Right hindlimb (tissue), 1 donor: ENCODE measurements at regions not wholly inside any gene's neighbourhood (a gene's known extent, or its start where the extent isn't known, plus 50 kb on each side); places are given as distances from the start of the nearest gene placed in this dataset.
"Not testable (repeated sequence)": the region's sequence is repeated elsewhere in the genome, so short reads cannot be mapped to it uniquely, and the experiment has no call there.

Experiments used
- DNase-seq: peaks from one replicate; pipeline ENCODE4 v3.0.0-alpha.2; 2018

DNA sequence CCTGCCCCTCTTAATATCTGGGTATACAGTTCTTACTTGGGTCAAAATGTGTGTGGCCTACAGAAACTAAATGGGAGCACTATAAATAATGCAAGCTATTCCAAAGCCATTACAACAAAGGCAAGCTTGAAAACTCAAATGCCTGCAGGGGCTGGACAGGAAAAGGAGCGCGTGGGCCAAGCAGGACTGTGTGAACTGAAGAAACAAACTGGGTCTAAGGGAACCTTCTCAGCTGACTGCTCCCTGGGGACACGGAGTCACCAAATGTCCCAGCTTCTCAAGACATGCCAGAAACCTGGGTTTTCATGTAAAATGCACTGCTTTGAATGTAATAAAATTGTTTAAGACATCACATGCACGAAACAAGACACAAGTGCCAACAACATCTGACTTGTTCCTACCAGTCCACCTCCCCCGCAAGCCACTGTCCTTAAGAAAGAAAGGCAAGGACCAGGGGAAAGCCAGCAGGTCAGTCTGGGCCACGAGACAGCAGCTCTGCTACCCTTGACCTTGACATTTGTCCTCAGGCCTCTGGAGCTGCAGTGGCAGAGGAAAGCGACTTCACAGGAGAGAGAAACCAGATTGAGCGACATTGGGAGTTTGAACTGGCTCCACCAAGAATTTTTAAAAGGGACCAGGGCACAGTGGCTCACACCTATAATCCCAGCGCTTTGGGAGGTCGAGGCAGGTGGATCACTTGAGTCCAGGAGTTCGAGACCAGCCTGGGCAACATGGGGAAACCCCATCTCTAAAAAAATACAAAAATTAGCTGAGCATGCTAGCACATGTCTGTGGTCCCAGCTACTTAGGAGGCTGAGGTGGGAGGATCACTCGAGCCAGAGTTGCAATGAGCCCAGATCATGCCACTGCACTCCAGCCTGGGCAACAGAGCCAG is 89.7 kb upstream of the SH3BP4 start:
- DNase-seq, result peak; percentile 41

DNA sequence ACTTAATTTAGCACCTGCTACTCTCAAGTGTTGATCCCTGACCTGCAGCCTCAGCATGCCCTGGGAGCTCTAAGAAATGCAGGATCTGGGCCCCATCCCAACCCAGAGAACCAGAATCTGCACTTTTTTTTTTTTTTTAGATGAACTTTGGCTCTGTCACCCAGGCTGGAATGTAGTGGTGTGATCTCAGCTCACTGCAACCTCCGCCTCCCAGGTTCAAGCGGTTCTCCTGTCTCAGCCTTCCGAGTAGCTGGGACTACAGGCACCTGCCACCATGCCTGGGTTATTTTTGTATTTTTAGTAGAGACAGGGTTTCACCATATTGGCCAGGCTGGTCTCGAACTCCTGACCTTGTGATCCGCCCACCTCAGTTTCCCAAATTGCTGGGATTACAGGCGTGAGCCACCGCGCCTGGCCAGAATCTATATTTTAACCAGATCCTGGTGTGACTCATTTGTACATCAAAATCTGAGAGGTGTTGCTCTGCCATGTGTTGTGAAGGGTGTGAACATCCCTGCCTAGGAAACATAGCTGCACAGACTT is 92.4 kb upstream of the SH3BP4 start:
- DNase-seq, result not testable (repeated sequence)

DNA sequence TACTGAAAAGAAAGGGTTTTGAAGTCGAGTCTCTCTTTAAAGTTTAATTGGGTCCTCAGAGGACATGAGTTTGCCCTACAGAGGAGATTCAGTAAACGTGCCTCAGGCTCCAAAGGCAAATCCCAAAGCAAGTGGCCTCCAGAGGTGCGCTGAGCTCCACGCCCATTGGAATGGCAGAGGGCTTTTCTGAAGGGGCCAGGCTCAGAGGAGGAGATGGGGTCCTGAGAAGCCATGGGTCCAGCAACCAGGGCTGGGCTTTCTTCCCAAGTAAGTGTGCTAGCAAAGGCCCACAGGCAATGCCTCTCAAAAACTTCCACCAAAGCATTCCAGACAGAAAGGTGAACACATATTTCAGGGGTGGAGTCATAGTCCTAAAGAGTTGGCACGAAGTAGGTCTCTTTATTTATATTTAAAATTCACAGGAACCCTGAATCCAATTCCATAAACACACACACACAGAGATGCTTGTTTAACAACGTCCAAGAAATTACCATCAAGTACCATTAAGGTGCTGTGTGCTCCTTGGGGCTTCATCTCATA is 93.0 kb upstream of the SH3BP4 start:
- DNase-seq, result no peak

DNA sequence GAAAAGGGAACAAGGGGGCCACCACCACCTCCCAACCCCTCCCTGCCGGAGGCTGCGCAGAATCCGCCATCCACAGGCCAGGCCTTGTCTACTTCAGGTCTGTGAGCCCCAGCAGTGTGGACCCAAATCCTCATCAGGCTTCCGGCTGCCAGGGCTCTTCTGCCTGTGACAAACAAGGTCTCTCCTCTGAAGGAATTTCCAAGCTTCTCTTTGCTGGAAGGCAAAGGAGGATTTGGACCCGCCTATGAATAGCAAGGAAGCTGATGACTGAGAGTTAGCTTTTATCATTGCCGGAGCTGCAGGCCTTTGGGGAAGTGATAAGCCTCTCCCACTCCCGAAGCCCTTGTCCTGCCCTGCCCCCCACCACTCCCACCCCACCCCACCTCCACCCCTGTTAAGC is 93.7 kb upstream of the SH3BP4 start:
- no peak for DNase-seq

DNA sequence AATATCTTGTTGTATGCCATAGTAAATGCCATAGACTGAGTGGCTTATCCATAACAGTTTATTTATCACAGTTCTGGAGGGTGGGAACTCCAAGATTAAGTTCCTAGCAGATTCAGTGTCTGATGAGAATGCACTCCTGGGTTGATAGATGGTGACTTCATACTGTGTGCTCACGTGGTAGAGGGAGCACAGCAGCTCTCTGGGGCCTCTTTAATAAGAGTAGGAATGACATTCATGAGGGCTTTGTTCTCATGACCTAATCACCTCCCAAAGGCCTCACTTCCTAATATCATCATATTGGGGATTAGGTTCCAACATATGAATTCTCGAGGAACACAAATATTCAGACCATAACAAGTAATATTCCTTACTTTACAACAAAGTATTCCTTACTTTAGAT is 98.1 kb upstream of the SH3BP4 start:
- DNase-seq, result no peak

DNA sequence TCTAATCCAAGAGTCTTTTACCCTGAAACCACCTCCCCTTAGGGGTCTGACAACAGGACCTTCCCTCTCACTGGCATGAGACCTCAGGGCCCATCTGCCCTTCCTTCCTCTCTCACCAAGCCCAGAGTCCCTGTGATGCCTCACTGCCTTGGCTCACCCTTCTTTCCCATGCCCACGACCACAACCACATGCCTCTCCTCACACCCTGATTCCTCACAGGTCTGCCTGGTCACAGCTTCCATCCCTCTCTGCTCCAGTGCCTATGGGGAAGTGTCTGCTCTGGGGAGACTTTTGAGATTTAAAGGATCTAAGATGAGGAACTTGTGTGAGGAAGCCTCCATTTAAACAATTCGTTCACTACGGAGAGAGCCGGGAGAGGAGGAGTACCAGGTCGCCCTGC is 98.9 kb upstream of the SH3BP4 start:
- no peak for DNase-seq

DNA sequence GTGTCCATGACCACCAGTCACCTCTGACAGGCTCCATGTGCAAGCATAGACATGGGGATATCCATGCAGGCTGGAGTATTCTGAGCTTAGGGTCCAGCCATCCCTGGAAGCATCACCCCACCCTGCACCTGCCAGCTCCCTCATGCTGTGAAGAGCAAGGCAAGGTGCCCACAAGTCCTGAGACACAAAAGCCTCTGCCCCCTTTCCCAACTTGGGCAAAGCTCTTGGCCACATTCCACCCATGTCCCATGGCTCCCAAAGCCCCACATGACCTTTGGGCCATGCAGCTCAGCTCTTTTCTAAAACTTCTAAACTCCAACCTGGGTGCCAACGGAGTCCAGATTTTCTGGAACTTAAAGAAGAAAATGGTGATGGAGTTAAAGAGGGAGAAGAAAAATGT is 99.8 kb upstream of the SH3BP4 start:
- no peak for DNase-seq

DNA sequence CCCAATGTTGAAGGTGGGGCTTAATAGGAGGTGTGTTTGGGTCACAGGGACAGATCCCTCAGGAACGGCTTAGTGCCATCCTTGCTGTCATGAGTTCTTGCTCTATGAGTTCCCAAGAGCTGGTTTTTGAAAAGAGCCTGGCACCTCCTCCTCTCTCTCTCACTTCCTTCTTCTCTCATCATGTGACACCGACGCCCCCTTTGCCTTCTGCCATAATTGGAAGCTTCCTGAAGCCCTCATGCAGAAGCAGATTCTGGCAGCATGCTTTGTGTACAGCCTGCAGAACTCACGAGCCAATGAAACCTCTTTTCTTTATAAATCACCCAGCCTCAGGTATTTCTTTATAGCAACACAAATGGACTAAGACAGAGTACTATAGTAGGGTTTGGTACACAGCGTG is 100.4 kb upstream of the SH3BP4 start:
- DNase-seq, result no peak

DNA sequence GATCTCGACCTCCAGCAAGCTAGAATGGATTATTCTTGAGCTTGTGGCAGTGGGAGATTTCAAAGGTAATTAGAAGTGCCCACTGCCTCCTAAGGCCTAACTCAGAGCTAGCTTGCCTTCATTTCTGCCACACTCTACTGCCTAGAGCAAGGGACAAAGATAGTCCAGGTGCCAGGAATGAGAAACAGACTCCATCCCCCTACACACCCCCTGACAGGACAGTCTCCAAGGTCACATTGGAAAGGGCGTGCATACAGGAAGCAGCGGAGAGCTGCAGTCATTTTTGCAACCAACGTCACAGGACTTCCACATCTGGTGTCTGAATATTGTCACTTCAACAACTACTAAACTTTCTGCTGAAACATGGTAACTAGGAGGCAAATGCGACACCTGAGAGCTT is 101.0 kb upstream of the SH3BP4 start:
- DNase-seq, result no peak

DNA sequence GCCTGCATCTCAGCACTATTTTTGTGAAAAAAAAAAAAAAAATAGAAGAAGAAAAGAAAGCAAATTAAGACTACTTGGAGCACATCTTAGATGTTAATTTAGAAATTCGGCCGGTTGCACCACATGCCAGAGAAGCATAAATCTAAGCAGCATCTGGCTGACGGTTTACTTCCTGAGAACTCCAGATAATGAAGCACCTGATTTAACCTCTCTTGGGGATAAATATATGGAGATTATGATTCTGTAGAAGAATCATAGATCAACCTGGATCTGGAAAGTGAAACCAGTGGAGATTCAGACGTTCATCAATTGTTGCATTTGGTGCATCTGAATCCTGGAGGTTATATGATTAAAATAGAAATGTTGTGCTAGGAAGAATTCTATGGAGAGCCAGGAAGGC is 102.1 kb upstream of the SH3BP4 start:
- no peak for DNase-seq

DNA sequence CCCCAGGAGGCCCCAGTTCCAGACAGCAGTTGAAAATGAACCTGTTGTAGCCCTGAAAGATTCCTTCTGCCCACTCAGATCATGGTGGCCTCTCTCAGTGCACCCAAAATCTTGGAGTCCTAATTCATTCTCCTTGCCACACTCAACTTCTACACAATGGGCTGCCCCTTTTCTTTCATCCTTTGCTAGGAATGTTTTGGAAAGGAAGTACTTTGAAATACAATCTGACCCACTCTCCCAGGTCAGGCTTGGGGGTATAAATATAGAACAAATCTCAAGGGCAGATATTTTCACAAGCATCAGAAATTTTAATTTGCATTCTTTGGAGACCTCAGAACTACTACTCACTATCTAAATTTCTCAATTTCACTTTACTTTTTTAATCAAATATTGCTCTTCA is 103.2 kb upstream of the SH3BP4 start:
- DNase-seq, result no peak

DNA sequence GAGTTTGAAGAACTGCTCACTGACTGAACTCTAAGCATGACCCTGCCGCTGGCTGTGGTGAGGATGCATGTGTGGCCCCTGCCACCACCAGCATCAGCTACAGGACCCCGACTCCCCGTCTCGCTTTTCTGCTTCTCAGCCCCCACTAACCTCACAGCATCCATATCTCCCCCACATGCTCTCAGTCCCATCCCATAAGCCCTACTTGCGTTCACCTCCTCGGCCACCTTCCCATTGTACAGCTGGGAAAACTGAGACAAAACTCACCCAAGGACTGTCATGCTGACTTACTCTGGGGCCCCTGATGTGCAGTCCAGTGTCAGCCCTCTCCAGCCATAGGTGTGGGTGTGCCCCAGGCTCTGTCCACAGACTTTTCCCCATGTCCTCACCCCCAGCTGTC is 104.2 kb upstream of the SH3BP4 start:
- no peak for DNase-seq

DNA sequence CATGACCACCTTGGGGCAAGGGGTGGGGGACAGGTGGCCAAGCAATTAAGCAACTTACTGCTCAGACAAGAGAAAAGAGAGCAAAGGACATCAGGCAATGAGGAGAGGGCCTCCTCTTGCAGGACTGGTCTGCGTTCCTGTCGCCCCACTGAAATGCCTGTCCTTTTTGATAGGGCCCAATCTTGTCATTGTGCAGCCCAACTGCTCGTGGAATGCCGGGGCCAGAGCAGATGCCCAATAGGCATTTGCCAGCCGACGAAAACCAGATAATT is 104.5 kb upstream of the SH3BP4 start:
- no peak for DNase-seq

DNA sequence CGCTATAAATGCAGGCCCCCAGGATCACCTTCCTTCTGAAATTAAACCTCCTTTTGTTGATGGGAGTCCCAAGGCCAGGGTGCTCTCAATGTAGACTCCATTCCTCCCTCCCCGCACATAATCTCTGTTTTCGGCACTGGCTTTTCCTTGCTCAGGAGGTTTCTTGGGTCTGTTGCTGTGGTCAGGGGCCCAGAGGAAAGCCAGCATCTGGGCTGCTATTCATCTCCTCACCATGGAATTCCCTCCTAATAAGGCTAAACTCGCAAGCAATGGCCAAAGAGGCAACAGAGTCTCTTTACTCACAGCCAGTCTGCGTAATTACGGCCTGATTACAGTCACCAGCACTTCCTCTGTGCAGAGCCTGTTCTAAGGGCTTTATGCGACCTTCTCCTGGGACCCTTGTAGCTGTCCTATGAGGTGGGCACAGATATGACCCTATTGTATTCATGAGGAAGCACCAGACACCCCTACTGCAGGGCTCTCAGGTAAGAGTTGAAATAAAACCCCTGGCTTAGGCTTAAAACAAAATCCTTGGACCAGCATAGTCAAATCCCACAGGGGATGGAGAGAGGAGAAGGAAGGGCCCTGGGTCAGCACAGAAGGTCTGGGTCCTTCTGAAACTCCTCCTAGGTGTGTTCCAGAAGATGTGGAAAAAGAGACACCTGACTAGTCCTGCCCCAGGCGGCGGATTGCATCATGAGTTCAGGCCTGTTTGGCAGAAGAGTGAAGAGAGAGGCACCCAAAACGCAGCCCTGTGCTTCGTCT is 105.0 kb upstream of the SH3BP4 start:
- DNase-seq, result no peak

DNA sequence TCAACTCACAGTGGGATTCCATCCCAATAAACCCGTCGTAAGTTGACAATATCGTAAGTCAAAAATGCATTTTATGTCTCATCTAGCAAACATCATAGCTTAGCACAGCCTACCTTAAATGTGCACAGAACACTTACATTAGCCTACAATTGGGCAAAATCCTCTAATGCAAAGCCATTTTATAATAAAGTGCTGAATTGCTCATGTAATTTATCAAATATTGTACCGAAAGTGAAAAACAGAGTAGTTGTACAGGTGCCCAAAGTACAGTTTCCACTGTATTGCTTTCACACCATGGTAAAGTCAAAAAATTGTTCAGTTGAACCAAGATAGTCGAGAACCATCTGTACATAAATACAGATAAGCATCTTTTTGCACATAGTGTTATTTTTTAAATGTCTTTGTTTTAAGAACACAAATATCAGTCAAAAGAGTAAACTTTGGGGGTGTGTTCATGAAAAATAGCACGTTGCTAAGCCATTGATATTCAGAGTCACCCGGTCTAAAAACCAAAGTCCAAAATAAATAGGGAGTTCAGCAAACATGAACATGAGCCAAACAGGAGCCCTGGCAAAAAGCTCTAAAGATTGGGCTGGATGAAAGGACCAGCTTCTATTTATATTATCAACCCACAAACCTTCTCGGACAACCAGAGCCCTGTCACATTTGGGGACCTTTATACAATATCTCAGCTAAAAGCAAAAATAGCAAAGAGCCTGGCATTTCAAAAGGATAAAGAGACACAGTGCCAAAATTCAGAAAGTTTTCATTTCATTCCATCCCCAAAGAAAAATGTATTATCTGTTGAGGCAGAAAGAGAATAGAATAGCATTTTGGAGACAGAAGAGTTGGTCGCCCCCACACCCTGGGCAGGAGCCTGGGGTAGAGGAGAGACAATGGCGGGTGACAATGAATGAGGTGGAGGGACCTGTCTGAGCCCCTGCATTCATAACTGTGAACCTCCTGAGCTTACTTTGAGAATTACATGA is 105.9 kb upstream of the SH3BP4 start:
- DNase-seq, result no peak

DNA sequence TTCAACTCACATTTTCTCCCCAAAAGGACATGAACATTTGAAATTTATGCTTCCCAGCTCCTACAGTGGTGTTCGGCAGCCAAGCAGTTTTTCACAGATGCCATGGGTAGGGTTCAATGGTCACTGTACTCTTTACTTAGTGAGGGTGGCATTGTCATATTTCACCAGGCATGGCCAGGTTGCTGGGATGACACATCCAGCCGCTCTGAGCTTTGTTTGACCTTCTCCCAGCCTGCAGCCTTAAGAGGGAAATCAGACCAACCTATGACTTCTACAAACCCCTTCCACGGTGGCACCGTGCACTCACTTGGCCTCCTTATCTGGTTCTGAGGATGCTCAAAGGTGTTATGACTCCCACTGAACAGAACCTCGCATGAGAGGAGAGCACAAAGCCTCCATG is 108.4 kb upstream of the SH3BP4 start:
- DNase-seq, result no peak

DNA sequence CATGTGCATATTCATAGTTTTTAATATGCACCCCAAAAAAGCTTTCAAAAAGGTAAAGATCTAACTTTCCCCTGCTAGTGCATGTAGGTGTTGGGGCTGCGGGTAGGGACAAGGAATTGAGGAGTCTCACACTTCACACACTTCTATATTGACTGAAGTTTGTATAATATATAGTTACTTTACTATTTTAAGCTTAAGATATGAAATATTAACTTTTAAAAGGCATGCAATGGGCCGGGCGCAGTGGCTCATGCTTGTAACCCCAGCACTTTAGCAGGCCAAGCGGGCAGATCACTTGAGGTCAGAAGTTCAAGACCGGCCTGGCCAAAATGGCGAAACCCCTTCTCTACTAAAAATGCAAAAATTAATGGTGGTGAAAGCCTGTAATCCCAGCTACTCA is 109.1 kb upstream of the SH3BP4 start:
- DNase-seq, result no peak

DNA sequence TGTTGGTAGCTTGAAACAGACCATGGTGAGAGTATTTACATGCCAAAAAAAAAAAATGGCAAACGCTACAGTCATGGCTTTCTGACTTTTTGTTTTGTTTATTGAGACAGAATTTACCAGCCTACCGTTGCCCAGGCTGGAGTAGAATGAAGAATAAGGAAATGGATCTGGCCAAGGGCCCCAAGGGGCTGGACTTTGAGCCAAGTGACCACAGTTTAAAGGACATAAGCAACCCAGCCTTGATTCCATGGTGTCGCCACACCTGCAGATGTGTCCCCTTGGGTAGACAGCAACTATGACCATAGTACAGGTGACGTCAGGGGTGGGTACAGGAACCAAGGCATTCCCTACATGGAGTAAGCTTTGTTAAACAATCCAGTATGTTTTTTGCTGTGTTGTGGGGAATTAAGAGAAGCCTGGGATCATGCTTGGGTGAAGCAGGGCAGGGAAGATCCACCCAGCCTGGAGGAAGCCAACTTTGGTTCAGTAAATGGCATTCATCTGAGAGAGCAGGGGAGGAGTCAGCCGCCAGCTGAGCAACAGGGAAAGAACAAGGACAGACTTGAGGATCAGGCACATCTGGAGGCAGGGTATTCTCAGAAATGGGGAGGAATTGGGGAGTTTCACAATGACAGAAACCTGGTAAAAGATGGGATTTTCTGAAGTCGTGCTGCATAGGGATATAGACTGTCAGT is 110.3 kb upstream of the SH3BP4 start:
- no peak for DNase-seq

DNA sequence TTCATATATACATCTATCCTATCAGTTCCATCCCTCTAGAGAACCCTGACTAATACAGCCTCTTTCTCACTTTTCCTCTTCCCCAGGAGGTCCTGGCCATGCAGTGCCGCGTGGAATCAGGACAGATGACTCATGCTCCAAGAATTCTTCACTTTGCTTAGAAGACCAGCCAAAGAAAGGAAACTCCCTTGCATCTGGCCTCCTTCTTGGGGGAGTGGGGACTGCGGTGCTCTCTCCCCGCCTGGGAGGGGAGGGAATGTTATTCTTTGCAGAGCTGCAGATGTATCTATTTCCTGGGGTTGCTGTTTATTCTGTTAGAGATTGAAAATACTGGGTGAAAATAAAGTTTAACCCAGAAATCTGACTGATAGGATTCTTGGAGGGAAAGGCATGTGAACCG is 111.5 kb upstream of the SH3BP4 start:
- peak; percentile 61 for DNase-seq

DNA sequence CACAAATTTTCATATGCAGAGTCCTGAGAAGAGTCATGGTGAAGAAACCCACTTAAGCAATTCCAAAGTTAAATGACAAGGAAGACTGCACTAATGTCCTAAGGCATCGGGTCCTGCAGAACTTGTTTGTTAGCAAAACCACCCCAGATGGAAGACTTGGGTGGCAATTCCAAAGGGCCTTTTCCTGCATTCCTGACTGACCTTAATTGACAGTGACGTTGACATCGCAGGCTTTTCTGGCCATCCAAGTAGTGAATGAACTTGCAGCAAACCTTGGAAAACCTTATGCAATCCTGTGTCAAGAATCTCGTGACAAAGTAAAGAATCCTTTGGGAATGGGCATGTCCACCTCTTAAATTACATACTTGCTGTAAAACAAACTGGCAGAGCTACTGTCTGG is 112.5 kb upstream of the SH3BP4 start:
- DNase-seq, result no peak

DNA sequence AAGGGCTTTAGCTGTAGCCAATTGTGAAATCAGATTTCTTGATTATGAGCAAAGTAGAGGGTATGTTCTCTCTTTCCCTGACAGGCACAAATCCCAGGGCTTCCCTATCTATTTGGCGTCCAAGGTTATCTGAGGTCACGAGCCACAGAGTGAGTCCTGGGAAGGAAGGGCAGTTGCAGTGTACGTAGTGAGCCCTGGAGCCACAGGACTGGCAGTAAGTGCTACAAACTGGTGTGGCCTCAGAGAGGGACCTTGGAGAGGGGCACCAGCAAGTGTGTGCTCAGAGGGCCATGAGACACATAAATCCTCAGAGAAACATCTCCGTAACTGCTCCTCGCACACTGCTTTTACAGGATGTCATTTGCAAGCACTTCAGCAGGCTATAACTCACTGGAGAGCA is 115.5 kb upstream of the SH3BP4 start:
- no peak for DNase-seq

DNA sequence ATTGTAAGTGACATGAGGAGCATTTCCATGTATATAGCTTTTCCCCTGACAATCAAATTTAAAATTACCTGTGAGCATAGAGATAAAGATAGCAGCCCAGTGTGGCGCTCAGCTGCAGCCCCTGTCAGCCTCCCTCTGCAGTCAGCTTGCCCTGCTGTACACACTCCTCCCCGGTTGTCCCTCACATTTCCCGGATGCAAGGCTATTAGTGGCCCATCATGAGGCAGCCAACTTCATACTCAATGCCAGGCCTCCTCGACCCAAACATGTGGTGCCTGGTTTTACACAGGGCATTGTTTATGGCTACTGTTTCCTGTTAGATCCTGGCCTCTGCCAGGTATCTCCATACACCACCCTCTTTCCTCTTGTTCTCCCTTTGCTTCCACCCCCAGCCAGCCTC is 116.1 kb upstream of the SH3BP4 start:
- DNase-seq, result no peak
